ENCODE measurements at regions not wholly inside any gene's neighbourhood (a gene's known extent, or its start where the extent isn't known, plus 50 kb on each side); places are given as distances from the start of the nearest gene placed in this dataset.
"Not testable (repeated sequence)": the region's sequence is repeated elsewhere in the genome, so short reads cannot be mapped to it uniquely, and the experiment has no call there.

DNA sequence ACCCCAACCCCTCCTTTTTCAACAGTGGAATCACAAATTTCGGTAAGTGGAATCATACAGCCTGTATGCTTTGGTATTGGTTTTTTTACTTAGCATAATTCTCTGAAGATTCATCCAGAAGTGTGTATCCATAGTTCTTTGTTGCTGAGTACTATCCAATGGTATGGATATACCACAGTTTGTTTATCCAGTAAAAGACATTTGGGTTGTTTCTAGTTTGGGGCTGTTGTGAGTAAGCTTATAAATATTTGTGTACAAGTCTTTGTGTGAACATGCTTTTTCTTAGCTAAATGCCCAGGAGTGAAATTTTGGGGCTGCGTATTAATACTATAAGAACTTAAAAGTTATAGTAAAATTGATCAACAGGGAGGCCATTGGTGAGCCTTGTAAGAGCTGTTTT, 57.5 kb upstream of the GC start:
- ATAC-seq (no peak), DNase-seq (no peak)
- H3K27ac Mint-ChIP-seq: no peak overlapping the region

DNA sequence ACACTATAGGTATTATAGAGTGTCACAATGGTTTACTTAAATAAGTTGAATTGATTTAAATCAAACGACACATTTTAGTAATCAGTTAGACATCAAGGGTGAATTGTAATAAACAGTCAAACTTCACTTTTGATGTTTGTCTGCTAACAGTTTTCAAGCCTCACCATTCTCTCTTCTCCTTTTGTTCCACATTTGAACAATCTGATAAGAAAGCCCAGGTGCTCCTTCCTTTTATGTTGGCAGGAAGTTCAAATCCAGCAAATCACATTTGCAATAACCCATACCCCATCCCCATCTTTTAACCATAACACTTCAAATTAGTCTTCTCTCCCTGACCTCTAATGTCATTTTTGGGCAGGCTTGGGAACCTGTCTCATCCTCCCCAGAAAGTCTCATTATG, 63.4 kb upstream of the GC start:
- no peak for ATAC-seq
- Mint-ChIP-seq H3K4me3 (no peak overlapping the region), H3K9me3 (no peaks in the 10 kb centered on the region), H3K4me1 (no peaks in the 10 kb centered on the region), H3K27me3 (no peaks in the 10 kb centered on the region), H3K27ac (no peak overlapping the region)
- no peak for DNase-seq

More for the DNA sequence above, 57.5 kb upstream of the GC start:
- Mint-ChIP-seq H3K9me3 (no peaks in the 10 kb centered on the region), H3K27me3 (no peaks in the 10 kb centered on the region), H3K4me3 (no peak overlapping the region), H3K4me1 (no peaks in the 10 kb centered on the region)

DNA sequence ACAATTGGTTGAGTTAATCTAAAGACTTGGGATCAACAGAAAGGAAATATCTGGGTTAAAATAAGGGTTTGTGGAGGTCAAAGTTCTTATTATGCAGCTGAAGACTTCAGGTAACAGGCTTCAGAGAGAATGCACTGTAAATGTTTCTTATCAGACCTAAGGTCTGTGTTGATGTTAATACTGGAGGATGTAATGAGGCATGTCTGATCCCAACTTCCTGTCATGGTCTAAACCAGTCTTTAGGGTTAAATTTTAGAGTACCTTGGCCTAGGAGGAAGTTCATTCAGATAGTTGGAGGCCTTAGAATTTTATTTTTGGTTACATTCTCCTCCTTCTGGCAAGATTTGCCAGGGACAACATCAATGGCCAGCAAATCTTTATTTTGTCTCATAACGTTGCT, 72.1 kb upstream of the GC start:
- no peaks in the 10 kb centered on the region for H3K27me3 Mint-ChIP-seq
- H3K4me1 Mint-ChIP-seq: no peaks in the 10 kb centered on the region

DNA sequence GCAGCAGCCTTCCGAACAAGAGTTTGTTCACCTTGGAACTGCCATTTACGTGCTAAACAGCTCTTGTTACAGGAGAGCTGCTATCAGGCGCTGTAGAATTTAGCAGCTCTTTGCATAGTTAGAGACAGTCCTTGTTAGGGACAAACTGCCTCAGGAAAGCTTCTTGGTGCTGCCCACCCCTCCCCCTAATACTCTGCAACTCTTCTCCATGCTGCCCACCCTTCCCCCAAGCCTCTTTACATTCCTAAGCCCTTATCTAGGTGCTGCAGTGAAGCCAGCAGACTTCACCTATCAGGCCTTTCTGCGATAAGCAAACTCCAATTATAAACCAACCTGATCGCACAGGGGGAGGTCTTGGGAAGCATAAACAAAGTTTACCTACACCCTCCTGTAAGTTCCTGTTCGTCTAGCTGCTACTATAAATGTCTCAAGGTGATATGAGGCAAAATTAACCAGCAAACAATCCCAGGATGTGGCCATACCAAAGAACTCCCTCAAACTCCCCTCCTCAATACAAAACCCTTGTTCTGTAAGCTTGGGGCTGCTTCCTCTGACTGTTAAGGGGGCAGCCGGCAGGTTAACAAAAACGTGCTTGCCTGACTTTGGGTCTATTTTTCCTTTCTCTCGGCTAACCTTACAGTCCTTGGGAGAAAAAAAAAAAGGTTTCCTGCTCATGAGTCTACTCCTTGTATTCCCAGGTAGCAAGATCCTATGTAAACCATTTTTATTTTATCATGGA, 74.0 kb upstream of the GC start:
- no peaks in the 10 kb centered on the region for H3K9me3 Mint-ChIP-seq
- DNase-seq: no peak
- H3K4me1 Mint-ChIP-seq: no peaks in the 10 kb centered on the region
- no peak for ATAC-seq
- peak overlapping the region in 1 of 2 donors; percentile 65 for H3K27ac Mint-ChIP-seq
- H3K27me3 Mint-ChIP-seq: no peaks in the 10 kb centered on the region
- no peak overlapping the region for H3K4me3 Mint-ChIP-seq

More for the DNA sequence above, 72.1 kb upstream of the GC start:
- no peak overlapping the region for H3K4me3 Mint-ChIP-seq
- no peaks in the 10 kb centered on the region for H3K9me3 Mint-ChIP-seq
- DNase-seq (no peak), ATAC-seq (no peak)
- no peak overlapping the region for H3K27ac Mint-ChIP-seq

DNA sequence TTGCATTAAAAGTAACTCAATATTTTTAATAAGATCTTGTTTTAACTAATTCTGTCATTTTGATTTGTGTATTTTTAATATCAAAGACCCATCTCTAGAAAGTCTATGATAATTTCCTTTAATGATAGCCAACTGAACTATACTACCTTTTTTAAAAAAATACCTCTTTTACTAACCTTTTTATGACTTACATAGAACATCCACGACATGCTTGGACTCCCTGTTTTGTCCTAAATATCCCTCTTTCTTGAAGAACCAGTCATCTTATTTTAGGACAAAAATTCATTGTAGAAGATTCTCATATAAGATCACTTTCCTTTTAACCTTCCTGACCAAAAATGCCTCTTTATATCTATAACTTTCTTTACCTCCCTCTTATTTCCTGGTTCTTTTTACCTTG, 76.8 kb upstream of the GC start:
- Mint-ChIP-seq H3K4me1 (no peaks in the 10 kb centered on the region), H3K4me3 (no peak overlapping the region), H3K27ac (no peak overlapping the region), H3K9me3 (no peaks in the 10 kb centered on the region), H3K27me3 (no peaks in the 10 kb centered on the region)
- DNase-seq (no peak), ATAC-seq (no peak)

DNA sequence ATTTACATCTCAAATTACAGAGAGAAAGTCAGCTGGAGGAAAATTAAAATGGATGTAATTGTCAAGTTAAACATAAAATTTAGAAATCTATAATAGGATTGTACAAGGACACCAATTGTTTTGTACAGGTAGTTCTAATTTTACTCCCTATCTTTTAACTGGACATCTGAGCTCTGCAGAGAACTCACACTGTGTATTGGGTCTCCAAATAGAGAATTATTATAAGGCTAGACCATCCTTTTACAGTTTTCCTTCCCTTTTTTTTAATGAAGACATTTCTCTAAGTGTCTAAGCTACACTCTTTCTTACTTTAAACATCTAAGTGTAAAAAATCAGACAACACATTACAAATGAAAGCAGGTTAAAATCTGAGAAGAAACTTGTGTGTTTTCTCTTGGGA, 78.4 kb upstream of the GC start:
- H3K27ac Mint-ChIP-seq: no peak overlapping the region
- H3K27me3 Mint-ChIP-seq: no peaks in the 10 kb centered on the region
- H3K4me1 Mint-ChIP-seq: no peaks in the 10 kb centered on the region
- ATAC-seq (no peak), DNase-seq (no peak)
- no peak overlapping the region for H3K4me3 Mint-ChIP-seq
- H3K9me3 Mint-ChIP-seq: no peaks in the 10 kb centered on the region

DNA sequence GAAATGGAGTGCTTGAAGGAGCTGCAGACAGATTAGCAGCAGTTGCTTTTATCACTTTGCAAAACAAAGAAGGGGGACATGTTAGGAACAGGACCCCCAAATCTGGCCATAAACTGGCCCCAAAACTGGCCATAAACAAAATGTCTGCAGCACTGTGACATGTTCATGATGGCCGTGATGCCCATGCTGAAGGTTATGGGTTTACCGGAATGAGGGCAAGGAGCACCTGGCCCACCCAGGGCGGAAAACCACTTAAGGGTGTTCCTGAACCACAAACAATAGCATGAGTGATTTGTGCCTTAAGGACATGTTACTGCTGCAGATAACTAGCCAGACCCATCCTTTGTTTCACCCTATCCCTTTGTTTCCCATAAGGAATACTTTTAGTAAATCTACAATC, 79.6 kb upstream of the GC start:
- Mint-ChIP-seq H3K9me3 (no peaks in the 10 kb centered on the region), H3K27me3 (no peaks in the 10 kb centered on the region), H3K4me1 (no peaks in the 10 kb centered on the region), H3K27ac (no peak overlapping the region), H3K4me3 (no peak overlapping the region)
- ATAC-seq (no peak), DNase-seq (no peak)

DNA sequence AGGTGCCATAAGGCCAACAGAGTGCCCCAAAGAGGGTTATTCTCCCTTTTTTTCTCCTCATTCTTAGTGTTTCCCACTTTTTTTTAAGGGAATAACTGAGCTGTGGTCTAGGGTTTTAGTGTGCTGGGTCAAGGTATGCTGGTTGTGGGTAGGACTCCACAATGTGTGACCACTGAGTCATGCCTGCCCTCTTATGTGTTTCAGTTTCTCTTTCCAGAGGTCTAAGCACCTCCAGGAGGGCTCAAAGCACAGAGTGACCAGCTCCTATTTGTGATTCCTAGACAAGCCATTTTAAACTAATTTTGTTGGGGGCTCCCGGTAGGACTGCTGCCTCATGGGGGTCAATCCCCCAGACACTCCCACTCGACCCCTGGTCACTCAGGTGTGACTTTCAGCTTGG, 80.5 kb upstream of the GC start:
- no peaks in the 10 kb centered on the region for H3K27me3 Mint-ChIP-seq
- H3K4me3 Mint-ChIP-seq: no peak overlapping the region
- H3K27ac Mint-ChIP-seq: no peak overlapping the region
- DNase-seq (no peak), ATAC-seq (no peak)
- no peaks in the 10 kb centered on the region for H3K4me1 Mint-ChIP-seq
- no peaks in the 10 kb centered on the region for H3K9me3 Mint-ChIP-seq

DNA sequence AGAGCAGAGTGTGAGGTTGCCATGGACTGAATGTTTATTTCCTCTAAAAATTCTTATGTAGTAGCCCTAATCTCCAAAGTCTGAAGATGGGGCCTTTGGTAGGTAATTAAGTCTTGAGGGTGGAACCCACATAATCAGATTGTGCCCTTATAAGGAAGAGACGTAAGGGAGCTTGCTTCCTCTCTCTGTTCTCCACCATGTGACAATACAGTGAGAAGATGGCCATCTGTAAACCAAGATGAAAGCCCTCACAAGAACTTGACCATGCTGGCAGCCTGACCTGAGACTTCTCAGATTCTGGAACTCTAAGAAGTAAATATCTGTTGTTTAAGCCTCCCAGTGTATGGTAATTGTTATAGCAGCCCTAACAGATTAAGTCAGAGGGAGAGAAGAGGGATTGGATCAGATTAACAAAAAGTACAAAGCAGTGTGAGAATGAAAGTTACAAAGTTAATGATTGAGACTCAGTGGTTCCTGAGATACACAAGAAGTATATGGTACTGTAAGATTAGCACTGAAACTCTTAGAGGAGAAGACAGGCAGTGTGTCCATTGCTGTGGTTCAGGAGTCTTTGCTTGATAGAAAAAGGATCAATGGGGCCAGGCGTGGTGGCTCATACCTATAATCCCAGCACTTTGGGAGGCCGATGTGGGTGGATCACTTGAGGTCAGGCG, 82.5 kb upstream of the GC start:
- H3K27me3 Mint-ChIP-seq: no peaks in the 10 kb centered on the region
- no peak for DNase-seq
- no peaks in the 10 kb centered on the region for H3K9me3 Mint-ChIP-seq
- H3K27ac Mint-ChIP-seq: no peak overlapping the region
- H3K4me3 Mint-ChIP-seq: no peak overlapping the region
- H3K4me1 Mint-ChIP-seq: no peaks in the 10 kb centered on the region
- no peak for ATAC-seq

DNA sequence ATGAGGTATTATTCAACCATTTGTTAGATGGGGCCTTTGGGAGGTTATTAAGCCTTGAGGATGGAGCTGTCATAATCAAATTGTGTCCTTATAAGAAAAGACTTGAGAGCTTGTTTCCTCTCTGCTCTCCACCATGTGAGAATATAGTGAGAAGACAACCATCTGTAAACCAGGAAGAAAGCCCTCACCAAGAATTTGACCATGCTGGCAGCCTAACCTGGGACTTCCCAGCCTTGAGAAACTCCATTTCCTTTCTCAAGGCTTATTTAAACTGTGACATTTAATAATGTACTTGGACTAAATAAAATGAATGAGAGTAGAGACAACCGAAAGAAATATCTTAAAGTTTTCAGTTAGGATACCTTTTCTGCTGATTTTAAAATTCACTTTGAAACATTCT, 83.7 kb upstream of the GC start:
- H3K27me3 Mint-ChIP-seq: no peaks in the 10 kb centered on the region
- no peaks in the 10 kb centered on the region for H3K9me3 Mint-ChIP-seq
- no peak for DNase-seq
- no peaks in the 10 kb centered on the region for H3K4me1 Mint-ChIP-seq
- no peak overlapping the region for H3K27ac Mint-ChIP-seq
- no peak for ATAC-seq
- no peak overlapping the region for H3K4me3 Mint-ChIP-seq

DNA sequence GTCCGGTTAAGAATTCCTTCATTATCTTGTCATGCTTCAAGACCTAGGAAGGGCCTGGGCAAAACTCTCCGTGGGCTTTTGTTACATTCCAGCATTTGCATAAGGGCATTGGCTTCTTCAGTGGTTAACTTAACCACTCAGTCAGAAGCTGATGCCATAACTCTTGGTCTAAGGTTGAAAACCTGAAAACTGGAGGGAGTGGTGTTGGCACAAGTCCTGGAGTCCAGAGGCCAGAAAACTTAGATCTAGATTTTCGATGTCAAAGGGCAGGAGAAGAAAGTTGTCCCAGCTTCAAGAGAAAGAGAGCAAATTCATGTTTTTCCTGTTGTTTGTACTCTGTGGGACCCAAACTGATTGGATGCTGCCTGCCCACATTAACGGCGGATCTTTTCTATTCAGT, 86.6 kb upstream of the GC start:
- no peak for DNase-seq
- Mint-ChIP-seq H3K27ac (no peak overlapping the region), H3K4me1 (no peaks in the 10 kb centered on the region), H3K4me3 (no peak overlapping the region), H3K9me3 (no peaks in the 10 kb centered on the region), H3K27me3 (no peaks in the 10 kb centered on the region)
- no peak for ATAC-seq

DNA sequence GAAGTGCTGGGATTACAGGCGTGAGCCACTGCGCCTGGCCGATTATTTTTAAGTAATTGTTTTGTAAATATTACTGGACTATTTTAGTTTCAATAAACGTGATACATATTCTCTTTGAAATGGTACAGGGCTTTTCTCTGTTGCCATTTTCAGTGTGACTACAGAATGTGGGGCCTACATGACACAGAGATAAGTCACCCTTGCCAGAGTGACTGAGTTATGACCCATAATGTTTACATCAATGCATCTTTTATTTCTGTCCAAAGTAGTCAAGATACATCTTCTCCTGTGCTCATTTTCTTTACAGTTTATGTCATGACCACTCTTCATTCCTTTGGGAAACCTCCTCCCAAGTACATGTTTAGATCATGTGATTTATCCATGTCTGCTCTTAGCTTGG, 88.3 kb upstream of the GC start:
- DNase-seq (no peak), ATAC-seq (no peak)
- Mint-ChIP-seq H3K4me1 (no peaks in the 10 kb centered on the region), H3K27me3 (no peaks in the 10 kb centered on the region), H3K9me3 (peaks cover 0 to 8% of the 10 kb centered on the region in 2 donors), H3K4me3 (no peak overlapping the region), H3K27ac (no peak overlapping the region)

DNA sequence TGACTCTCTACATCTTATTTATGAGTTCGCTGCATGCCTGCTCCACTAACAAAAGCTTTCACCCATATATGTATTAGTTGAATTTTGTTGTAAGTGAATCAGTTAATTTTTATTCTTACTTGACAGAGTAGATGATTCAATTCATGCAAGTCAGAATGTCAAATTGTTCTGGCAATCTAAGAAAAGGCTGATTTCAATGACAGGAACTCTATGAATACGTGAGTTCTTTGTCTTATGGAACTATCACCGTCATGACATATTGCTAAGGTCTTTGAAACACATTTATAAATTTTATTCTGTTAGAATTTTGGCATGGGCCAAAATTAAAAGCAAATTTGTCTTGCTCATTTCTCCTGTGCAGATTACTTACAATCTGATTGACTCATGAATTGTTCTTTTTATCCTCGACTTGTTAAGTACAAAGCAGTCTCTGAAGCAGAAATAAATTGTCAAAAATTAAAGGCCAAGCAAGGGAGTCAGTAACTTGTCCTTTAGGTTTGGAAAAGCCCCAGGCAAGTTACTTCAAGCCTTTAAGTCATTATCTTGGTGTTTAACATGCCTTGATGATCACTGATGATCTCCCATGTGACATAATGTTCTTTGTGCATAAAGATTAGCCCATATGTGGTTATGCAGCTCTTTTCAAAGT, 89.0 kb upstream of the GC start:
- Mint-ChIP-seq H3K27ac (no peak overlapping the region), H3K9me3 (peaks cover 0 to 8% of the 10 kb centered on the region in 2 donors), H3K27me3 (no peaks in the 10 kb centered on the region), H3K4me1 (no peaks in the 10 kb centered on the region), H3K4me3 (no peak overlapping the region)
- DNase-seq (no peak), ATAC-seq (no peak)

DNA sequence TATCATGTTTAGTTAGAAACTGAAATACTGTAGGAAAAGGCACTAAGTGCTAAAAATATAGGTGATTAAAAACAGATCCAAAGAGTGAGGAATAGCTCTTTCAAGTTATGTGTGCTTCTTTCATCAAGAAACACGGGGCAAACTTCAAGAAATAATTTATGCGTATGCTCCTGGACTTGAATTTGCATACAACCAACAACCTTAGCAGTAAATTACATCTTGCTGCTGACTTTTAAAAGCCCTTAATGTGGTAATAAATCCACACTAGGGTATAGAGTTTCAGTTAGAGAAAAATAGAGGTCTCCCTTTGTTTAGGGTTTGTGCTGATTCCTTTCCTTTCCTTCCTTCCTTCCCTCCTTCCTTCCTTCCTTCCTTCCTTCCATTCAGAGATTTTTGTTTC, 94.5 kb upstream of the GC start:
- Mint-ChIP-seq H3K4me1 (no peaks in the 10 kb centered on the region), H3K9me3 (peaks cover 0 to 8% of the 10 kb centered on the region in 2 donors), H3K27ac (no peak overlapping the region), H3K4me3 (no peak overlapping the region), H3K27me3 (peaks cover 6% of the 10 kb centered on the region)
- ATAC-seq (no peak), DNase-seq (no peak)

DNA sequence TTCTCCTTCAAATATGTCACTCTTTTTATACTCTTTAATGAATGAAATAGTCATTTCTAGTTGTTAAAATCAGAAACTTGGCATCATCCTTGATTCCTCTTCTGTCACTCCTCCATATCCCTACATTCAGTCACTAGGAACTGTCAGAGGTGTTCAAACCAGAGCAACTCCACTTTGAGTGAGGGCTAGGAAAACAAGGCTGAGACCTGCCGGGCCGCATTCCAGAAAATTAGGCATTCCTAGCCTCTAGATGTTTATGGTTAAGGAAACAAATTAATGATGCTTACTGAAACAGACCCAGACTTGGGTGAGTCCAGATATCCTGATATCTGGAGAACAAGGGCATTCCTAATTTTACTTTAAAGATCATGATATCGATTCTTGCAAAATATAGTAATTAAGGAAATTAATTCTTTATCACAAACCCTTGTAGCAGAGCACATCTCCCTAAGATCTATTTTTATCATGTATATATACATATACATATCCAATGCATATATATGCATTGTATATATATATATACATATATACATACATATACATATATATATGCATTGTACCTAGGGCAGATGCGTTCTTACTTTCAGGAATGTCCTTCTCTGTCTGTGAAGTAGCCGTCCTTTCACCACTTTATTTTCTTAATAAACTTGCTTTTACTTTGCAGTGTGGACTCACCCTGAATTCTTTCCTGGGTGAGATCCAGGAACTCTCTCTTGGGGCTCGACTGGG, 98.4 kb upstream of the GC start:
- no peaks in the 10 kb centered on the region for H3K9me3 Mint-ChIP-seq
- H3K4me1 Mint-ChIP-seq: no peaks in the 10 kb centered on the region
- H3K27ac Mint-ChIP-seq: no peak overlapping the region
- ATAC-seq: no peak
- H3K27me3 Mint-ChIP-seq: peaks cover 6% of the 10 kb centered on the region
- DNase-seq: no peak
- no peak overlapping the region for H3K4me3 Mint-ChIP-seq

DNA sequence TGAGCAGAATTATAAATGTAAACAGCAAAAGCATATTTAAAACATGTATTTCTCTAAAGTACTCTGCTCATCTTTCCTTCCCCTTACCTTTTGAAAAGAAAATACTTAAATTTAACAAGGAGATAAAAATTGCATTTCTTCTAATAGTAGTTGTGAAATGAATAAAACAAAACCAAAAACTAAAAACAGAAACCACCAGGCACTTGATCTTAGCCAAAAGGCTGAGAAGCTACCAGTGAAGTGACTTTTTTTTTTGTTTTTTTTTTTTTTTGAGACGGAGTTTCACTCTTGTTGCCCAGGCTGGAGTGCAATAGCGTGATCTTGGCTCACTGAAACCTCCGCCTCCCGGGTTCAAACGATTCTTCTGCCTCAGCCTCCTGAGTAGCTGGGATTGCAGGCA, 116.5 kb upstream of the GC start:
- not testable (repeated sequence) for ATAC-seq, H3K4me1 Mint-ChIP-seq, H3K9me3 Mint-ChIP-seq, H3K27ac Mint-ChIP-seq, DNase-seq, H3K4me3 Mint-ChIP-seq, H3K27me3 Mint-ChIP-seq

Measured in stimulated activated naive CD8-positive, alpha-beta T cell treated with anti-CD3 and anti-CD28 coated beads, Interleukin-15, amount 100 ng/mL, for 72 hours (primary cell).